ENCODE measurements at regions not wholly inside any gene's neighbourhood (a gene's known extent, or its start where the extent isn't known, plus 50 kb on each side); places are given as distances from the start of the nearest gene placed in this dataset.
A peak's percentile ranks its signal among the peaks of the same experiment; 100 is the strongest.

DNA sequence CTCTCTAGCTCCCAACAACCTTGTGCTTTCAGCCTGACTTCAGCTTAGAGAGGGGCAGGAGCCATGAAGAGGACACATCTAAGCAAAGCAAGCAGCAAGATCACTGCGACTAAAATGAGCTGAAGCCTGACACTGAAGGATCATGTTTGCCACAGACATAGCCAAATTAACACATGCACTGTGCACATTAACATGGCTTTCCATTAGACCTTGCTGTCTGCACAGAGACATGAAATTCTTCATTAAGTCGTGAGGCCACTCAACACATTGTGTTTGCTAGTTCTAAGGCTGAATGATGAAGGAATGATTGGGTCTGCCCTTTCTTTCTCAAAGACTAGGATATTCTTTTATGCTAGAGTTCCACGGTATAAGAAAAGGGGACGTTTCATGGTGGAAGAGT is 558.3 kb upstream of the PSMD7 start:
- no peak overlapping the region for H3K4me3 ChIP-seq (ENCODE audit: low read length)
- no peaks in the 10 kb centered on the region for H3K4me1 ChIP-seq (ENCODE audit: control insufficient read depth, insufficient read depth, low read length)
- H3K9ac ChIP-seq (ENCODE audit: low read length) = no peak overlapping the region
- no peaks in the 10 kb centered on the region for H3K36me3 ChIP-seq (ENCODE audit: control insufficient read depth, insufficient read depth, low read length, severe bottlenecking)
- no peaks in the 10 kb centered on the region for H3K27me3 ChIP-seq (replicated peaks; ENCODE audit: control insufficient read depth, insufficient read depth, low read length)
- no peak for DNase-seq (ENCODE audit: low read depth)
- no peaks in the 10 kb centered on the region for H3K9me3 ChIP-seq (ENCODE audit: control insufficient read depth, low read length)

DNA sequence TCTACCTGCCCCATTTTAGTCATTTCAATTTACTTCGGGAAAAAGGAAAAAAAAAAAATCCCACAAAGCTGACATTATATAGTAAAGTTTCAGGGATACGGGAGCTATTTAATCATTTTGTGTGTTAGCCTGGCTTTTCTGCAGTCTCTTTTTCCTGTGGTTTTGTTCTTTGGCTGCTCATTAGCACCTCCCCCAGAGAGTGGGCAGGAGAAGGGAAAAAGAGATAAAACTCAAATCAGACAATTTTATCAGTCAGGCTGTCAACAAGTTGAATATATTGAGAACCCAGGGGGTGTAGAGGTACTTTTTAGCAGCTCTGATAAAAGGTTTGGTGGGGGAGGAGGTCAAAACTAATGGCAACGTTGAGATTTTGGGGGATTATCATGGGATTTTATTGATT is 559.0 kb upstream of the PSMD7 start:
- Histone ChIP-seq H3K27me3 (replicated peaks; ENCODE audit: control insufficient read depth, insufficient read depth, low read length) (no peaks in the 10 kb centered on the region), H3K4me1 (ENCODE audit: control insufficient read depth, insufficient read depth, low read length) (no peaks in the 10 kb centered on the region), H3K9ac (ENCODE audit: low read length) (no peak overlapping the region), H3K36me3 (ENCODE audit: control insufficient read depth, insufficient read depth, low read length, severe bottlenecking) (no peaks in the 10 kb centered on the region), H3K9me3 (ENCODE audit: control insufficient read depth, low read length) (no peaks in the 10 kb centered on the region), H3K4me3 (ENCODE audit: low read length) (no peak overlapping the region)
- DNase-seq (ENCODE audit: low read depth) = no peak

DNA sequence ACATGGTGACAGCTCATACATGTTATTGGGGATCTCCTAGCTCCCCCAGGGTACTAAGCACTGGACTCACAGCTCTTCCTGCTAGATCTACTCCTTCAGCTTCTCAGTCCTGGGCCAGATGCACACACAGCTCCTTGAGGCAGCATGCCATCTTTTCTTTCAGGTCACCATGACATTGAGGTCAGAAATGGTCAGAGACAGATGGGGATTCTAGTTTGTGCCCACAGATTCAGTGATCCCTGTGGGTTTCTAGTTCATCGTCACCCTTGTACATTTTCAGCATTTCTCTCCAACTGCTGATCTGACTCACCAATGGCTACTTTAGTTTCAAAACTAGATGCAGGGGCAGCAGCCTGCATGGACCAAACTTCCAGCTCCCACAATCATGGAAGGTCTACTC is 560.7 kb upstream of the PSMD7 start:
- DNase-seq (ENCODE audit: low read depth) = no peak
- H3K9me3 ChIP-seq (ENCODE audit: control insufficient read depth, low read length) = no peaks in the 10 kb centered on the region

DNA sequence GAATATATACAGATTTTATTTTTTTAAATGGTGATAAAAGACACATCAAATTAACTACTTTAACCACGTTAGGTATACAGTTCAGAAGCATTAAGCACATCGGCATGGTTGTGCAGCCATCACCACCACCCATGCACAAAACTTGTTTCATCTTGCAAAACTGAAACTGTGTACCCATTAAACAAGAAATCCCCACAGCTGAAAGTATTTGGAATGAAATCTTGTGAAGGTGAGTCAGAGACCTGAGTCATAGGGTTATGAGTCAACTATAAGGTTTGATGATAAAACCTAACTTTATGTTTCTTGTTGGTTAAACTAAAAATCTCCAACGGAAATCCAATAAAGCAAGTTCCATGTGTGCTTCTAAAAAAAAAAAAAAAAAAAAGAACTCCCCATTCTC is 561.6 kb upstream of the PSMD7 start:
- no peaks in the 10 kb centered on the region for H3K36me3 ChIP-seq (ENCODE audit: control insufficient read depth, insufficient read depth, low read length, severe bottlenecking)
- no peak overlapping the region for H3K4me3 ChIP-seq (ENCODE audit: low read length)
- H3K27me3 ChIP-seq (replicated peaks; ENCODE audit: control insufficient read depth, insufficient read depth, low read length) = no peaks in the 10 kb centered on the region
- no peaks in the 10 kb centered on the region for H3K4me1 ChIP-seq (ENCODE audit: control insufficient read depth, insufficient read depth, low read length)
- H3K9ac ChIP-seq (ENCODE audit: low read length) = no peak overlapping the region
- DNase-seq (ENCODE audit: low read depth) = peak; percentile 60
- H3K9me3 ChIP-seq (ENCODE audit: control insufficient read depth, low read length) = no peaks in the 10 kb centered on the region

More for the DNA sequence above, 560.7 kb upstream of the PSMD7 start:
- Histone ChIP-seq H3K4me3 (ENCODE audit: low read length) (no peak overlapping the region), H3K27me3 (replicated peaks; ENCODE audit: control insufficient read depth, insufficient read depth, low read length) (no peaks in the 10 kb centered on the region), H3K4me1 (ENCODE audit: control insufficient read depth, insufficient read depth, low read length) (no peaks in the 10 kb centered on the region), H3K9ac (ENCODE audit: low read length) (no peak overlapping the region), H3K36me3 (ENCODE audit: control insufficient read depth, insufficient read depth, low read length, severe bottlenecking) (no peaks in the 10 kb centered on the region)

DNA sequence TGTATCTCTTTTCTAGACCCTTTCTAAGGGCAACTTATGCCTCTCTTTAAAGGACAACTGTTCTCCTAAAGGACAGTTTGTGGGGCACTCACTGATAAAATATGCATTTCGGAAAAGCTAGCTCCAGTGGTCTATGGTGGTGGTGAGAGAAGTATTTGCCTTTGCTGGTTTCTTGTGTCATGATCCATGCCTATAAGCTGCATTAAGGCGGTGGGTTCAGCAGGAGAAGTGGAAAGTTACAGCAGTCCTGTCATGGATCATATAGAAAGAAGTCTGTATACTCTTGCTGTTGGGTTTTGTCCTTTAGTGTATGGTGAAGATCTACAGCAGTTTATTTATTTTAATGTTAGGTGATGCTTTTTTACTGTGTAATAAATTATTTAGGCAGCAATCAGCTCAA is 563.9 kb upstream of the PSMD7 start:
- no peak for DNase-seq (ENCODE audit: low read depth)
- H3K9me3 ChIP-seq (ENCODE audit: control insufficient read depth, low read length) = peaks cover 3% of the 10 kb centered on the region
- H3K27me3 ChIP-seq (replicated peaks; ENCODE audit: control insufficient read depth, insufficient read depth, low read length) = no peaks in the 10 kb centered on the region
- no peak overlapping the region for H3K9ac ChIP-seq (ENCODE audit: low read length)
- H3K4me3 ChIP-seq (ENCODE audit: low read length) = no peak overlapping the region
- no peaks in the 10 kb centered on the region for H3K36me3 ChIP-seq (ENCODE audit: control insufficient read depth, insufficient read depth, low read length, severe bottlenecking)
- H3K4me1 ChIP-seq (ENCODE audit: control insufficient read depth, insufficient read depth, low read length) = no peaks in the 10 kb centered on the region

DNA sequence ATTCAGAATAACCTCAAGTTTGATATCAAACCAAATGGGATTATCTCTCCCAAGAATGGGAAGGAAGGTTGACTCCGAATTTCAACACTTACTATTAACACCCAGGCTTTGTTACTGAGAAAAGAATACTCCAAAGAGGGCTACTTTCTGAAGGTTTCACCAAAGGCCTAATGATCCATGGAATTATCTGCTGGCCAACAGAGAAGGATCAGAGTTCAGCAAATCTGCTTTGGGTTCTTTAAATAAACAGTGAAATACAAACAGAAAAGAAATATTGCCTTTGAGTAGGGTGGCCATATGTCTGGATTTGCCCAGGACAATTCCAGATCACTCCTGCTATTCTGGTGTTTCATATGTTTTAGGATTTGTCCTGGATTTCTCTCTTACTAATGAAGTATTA is 564.5 kb upstream of the PSMD7 start:
- no peaks in the 10 kb centered on the region for H3K36me3 ChIP-seq (ENCODE audit: control insufficient read depth, insufficient read depth, low read length, severe bottlenecking)
- no peaks in the 10 kb centered on the region for H3K4me1 ChIP-seq (ENCODE audit: control insufficient read depth, insufficient read depth, low read length)
- no peak overlapping the region for H3K9ac ChIP-seq (ENCODE audit: low read length)
- no peak for DNase-seq (ENCODE audit: low read depth)
- peaks cover 3% of the 10 kb centered on the region for H3K9me3 ChIP-seq (ENCODE audit: control insufficient read depth, low read length)
- no peak overlapping the region for H3K4me3 ChIP-seq (ENCODE audit: low read length)
- no peaks in the 10 kb centered on the region for H3K27me3 ChIP-seq (replicated peaks; ENCODE audit: control insufficient read depth, insufficient read depth, low read length)

DNA sequence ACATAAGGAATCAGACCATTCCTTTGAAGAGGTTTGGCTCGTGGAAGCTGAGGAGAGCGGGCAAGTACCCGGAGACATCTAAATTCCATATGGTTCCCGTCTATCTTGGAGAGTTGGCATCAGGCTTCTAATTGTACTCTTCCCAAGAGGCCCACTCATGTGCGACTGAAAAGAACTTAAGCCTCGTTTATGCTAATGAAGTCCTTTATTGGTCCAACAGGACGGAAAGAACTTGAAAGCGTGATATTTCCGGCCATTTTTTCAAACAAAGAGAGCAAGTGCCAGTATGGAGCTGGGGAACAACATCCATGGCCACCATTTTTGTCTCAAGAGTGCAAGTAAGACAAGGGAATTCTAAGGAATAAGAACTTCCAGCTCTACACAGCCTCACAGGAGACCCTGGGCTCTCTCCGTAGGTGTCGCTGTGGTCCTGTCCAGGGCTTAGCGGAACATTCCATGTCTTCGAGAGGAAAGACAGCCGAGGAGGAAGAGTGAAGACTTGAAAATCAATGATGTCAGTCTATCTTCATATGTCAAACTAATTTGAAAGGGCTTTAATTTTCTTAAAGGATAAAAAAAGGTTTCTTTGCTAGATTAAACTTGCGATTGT is 566.0 kb upstream of the PSMD7 start:
- no peak for DNase-seq (ENCODE audit: low read depth)
- no peaks in the 10 kb centered on the region for H3K4me1 ChIP-seq (ENCODE audit: control insufficient read depth, insufficient read depth, low read length)
- no peak overlapping the region for H3K9ac ChIP-seq (ENCODE audit: low read length)
- H3K36me3 ChIP-seq (ENCODE audit: control insufficient read depth, insufficient read depth, low read length, severe bottlenecking) = no peaks in the 10 kb centered on the region
- no peak overlapping the region for H3K4me3 ChIP-seq (ENCODE audit: low read length)
- H3K27me3 ChIP-seq (replicated peaks; ENCODE audit: control insufficient read depth, insufficient read depth, low read length) = no peaks in the 10 kb centered on the region
- peaks cover 3% of the 10 kb centered on the region for H3K9me3 ChIP-seq (ENCODE audit: control insufficient read depth, low read length)

DNA sequence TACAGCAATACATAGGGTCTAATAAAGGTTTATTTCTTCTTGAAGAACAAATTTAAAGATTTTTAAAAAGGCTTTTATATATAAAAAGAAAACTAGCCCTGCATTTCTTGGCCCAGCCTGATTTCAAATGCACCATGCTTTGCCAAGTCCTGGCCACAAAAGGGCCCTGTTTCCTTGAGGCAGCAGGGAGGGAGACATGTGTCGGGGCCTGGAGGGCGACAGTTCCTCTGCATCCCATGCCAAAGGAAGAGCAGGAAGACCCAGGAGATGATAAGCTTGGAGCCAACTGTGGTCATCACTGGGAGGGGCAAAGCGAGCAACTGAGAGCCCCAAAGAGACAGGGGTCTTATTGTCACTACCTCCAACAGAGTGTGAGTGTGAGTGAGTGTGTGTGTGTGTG is 571.5 kb upstream of the PSMD7 start:
- Histone ChIP-seq H3K9ac (ENCODE audit: low read length) (no peak overlapping the region), H3K4me3 (ENCODE audit: low read length) (no peak overlapping the region), H3K36me3 (ENCODE audit: control insufficient read depth, insufficient read depth, low read length, severe bottlenecking) (no peaks in the 10 kb centered on the region), H3K4me1 (ENCODE audit: control insufficient read depth, insufficient read depth, low read length) (no peaks in the 10 kb centered on the region), H3K9me3 (ENCODE audit: control insufficient read depth, low read length) (peaks cover 3% of the 10 kb centered on the region), H3K27me3 (replicated peaks; ENCODE audit: control insufficient read depth, insufficient read depth, low read length) (no peaks in the 10 kb centered on the region)
- no peak for DNase-seq (ENCODE audit: low read depth)

DNA sequence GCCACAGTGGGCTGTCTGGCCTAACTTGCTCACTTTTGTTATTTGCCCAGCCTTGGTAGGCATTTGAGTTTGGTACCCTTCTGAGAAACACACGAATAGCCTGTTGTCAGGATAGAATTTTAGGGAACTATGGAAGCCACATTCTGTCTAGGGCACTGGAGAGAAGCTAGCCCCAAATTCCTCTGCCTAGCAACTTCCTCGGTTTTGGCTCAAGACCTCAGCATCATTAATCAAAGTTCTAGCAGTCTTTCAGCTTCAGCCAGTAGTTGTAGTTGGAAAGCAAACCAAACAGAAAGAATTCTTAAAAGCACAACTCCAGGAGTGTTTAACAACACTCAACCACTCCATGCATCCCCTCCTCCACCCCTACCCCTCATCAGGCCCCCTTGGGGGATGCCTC is 572.1 kb upstream of the PSMD7 start:
- Histone ChIP-seq H3K36me3 (ENCODE audit: control insufficient read depth, insufficient read depth, low read length, severe bottlenecking) (no peaks in the 10 kb centered on the region), H3K9me3 (ENCODE audit: control insufficient read depth, low read length) (peaks cover 3% of the 10 kb centered on the region), H3K9ac (ENCODE audit: low read length) (no peak overlapping the region), H3K27me3 (replicated peaks; ENCODE audit: control insufficient read depth, insufficient read depth, low read length) (no peaks in the 10 kb centered on the region), H3K4me3 (ENCODE audit: low read length) (no peak overlapping the region), H3K4me1 (ENCODE audit: control insufficient read depth, insufficient read depth, low read length) (no peaks in the 10 kb centered on the region)
- no peak for DNase-seq (ENCODE audit: low read depth)

DNA sequence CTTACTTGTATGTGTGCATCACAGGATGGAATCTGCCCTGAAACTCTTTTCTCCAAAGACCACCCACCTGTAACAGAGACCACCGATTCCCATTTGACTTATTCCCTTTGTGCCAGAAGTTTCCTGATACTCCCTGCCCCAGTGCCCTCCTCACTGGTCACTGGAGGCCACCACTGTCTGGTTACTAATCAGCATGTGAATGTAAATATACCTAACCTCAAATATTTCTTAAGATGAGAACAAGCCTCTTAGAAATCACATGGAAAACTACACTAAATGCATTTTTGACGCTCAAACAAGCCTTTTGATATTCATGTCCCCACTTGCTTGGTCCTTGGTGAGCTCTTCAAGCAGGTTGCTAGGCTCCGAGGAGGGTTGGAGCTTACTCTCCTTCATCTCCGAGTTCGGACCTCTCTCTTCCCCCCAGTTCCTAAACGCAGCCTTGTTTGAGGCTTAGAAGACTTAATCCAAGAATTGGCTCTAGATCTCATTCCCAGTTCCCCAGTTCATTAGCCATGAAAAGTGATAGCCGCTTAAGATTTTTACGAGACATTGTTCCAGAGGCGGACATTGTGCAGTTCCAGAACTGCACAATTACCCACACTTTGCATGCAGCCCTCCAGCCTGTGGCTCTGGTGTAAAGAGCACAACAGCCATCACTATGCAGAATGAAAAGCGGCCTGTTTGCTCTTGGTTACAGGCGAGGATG is 579.2 kb upstream of the PSMD7 start:
- DNase-seq (ENCODE audit: low read depth) = peak; percentile 4
- Histone ChIP-seq H3K4me3 (ENCODE audit: low read length) (no peak overlapping the region), H3K9me3 (ENCODE audit: control insufficient read depth, low read length) (no peaks in the 10 kb centered on the region), H3K4me1 (ENCODE audit: control insufficient read depth, insufficient read depth, low read length) (no peaks in the 10 kb centered on the region), H3K36me3 (ENCODE audit: control insufficient read depth, insufficient read depth, low read length, severe bottlenecking) (no peaks in the 10 kb centered on the region), H3K9ac (ENCODE audit: low read length) (no peak overlapping the region), H3K27me3 (replicated peaks; ENCODE audit: control insufficient read depth, insufficient read depth, low read length) (peaks cover 12% of the 10 kb centered on the region)

DNA sequence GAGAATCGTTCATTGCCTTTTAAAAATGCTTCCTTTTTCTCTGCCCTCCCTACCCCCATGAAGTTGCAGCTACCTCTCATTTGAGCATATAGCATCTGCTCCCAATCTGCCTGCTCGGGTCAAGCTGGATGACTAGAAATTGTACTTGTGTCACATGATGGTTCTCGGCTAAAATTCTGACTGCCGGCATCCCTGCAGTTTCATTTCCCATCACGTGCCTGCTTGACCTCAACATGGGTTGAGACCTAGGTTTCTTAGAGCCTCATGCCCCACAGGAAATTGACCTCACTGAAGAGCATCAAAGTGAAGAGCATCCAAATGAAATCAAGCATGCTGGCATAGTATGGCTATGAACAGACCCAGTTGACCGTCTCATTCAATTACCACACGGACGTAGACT is 581.6 kb upstream of the PSMD7 start:
- Histone ChIP-seq H3K4me3 (ENCODE audit: low read length) (no peak overlapping the region), H3K36me3 (ENCODE audit: control insufficient read depth, insufficient read depth, low read length, severe bottlenecking) (no peaks in the 10 kb centered on the region), H3K9ac (ENCODE audit: low read length) (no peak overlapping the region), H3K9me3 (ENCODE audit: control insufficient read depth, low read length) (no peaks in the 10 kb centered on the region), H3K27me3 (replicated peaks; ENCODE audit: control insufficient read depth, insufficient read depth, low read length) (peaks cover 12% of the 10 kb centered on the region), H3K4me1 (ENCODE audit: control insufficient read depth, insufficient read depth, low read length) (no peaks in the 10 kb centered on the region)
- no peak for DNase-seq (ENCODE audit: low read depth)

All from adipocyte (in vitro differentiated cells).